SK-N-SH treated with all-trans-retinoic acid at 6 μM for 48 hours (cell line): ENCODE measurements at regions not wholly inside any gene's neighbourhood (a gene's known extent, or its start where the extent isn't known, plus 50 kb on each side); places are given as distances from the start of the nearest gene placed in this dataset.
"Not testable (repeated sequence)": the region's sequence is repeated elsewhere in the genome, so short reads cannot be mapped to it uniquely, and the experiment has no call there.

Source experiments
- ATAC-seq: fragments of 200-7000 bp; cut with Tn5 transposase; 3 replicates; pipeline ENCODE4 v1.9.1; 2020; ENCODE audit warnings: mild to moderate bottlenecking, moderate library complexity
- ARNTL ChIP-seq: fragments of 450-650 bp; formaldehyde crosslinking; IDR thresholded peaks from 2 replicates; pipeline ENCODE4 v1.5.0; 2020; ENCODE audit warnings: low read depth, mild to moderate bottlenecking, moderate library complexity, borderline replicate concordance
- BACH2 ChIP-seq: fragments of 250-450 bp; sonication (Bioruptor Pico); IDR thresholded peaks from 2 replicates; pipeline ENCODE4 v1.9.0; 2021; ENCODE audit warnings: mild to moderate bottlenecking, borderline replicate concordance
- CREB5 ChIP-seq: fragments of 250-450 bp; sonication (Bioruptor Pico); IDR thresholded peaks from 2 replicates; pipeline ENCODE4 v1.5.1; 2020; ENCODE audit warnings: low read depth, mild to moderate bottlenecking, moderate library complexity
- CSDC2 ChIP-seq: fragments of 250-450 bp; sonication (Bioruptor Pico); IDR thresholded peaks from 2 replicates; pipeline ENCODE4 v1.5.0; 2020; ENCODE audit warnings: mild to moderate bottlenecking, moderate library complexity
- CSRNP3 ChIP-seq: fragments of 250-450 bp; sonication (Bioruptor Pico); IDR thresholded peaks from 2 replicates; pipeline ENCODE4 v1.5.1; 2021; ENCODE audit warnings: mild to moderate bottlenecking, moderate library complexity
- ESRRG ChIP-seq: fragments of 250-450 bp; sonication (Bioruptor Pico); IDR thresholded peaks from 2 replicates; pipeline ENCODE4 v1.6.1; 2021; ENCODE audit warnings: mild to moderate bottlenecking
- GLIS3 ChIP-seq: fragments of 250-450 bp; sonication (Bioruptor Pico); IDR thresholded peaks from 2 replicates; pipeline ENCODE4 v1.5.0; 2020; ENCODE audit warnings: mild to moderate bottlenecking, moderate library complexity
- ISL1 ChIP-seq: fragments of 250-450 bp; sonication (Bioruptor Pico); IDR thresholded peaks from 2 replicates; pipeline ENCODE4 v2.1.2; 2022; ENCODE audit warnings: mild to moderate bottlenecking, moderate library complexity
- OSR1 ChIP-seq: fragments of 250-450 bp; sonication (Bioruptor Pico); IDR thresholded peaks from 2 replicates; pipeline ENCODE4 v1.8.0; 2022; ENCODE audit warnings: moderate library complexity, mild to moderate bottlenecking, inconsistent platforms
- PATZ1 ChIP-seq: fragments of 250-450 bp; sonication (Bioruptor Pico); IDR thresholded peaks from 2 replicates; pipeline ENCODE4 v1.8.0; 2020; ENCODE audit warnings: mild to moderate bottlenecking, moderate library complexity, borderline replicate concordance
- POU6F1 ChIP-seq: fragments of 250-450 bp; sonication (Bioruptor Pico); IDR thresholded peaks from 2 replicates; pipeline ENCODE4 v1.8.0; 2021; ENCODE audit warnings: low read depth, mild to moderate bottlenecking, moderate library complexity, borderline replicate concordance
- RARB ChIP-seq: fragments of 250-450 bp; sonication (Bioruptor Pico); IDR thresholded peaks from 2 replicates; pipeline ENCODE4 v1.8.0; 2021; ENCODE audit warnings: mild to moderate bottlenecking, moderate library complexity
- SNAI2 ChIP-seq: fragments of 250-450 bp; sonication (Bioruptor Pico); IDR thresholded peaks from 2 replicates; pipeline ENCODE4 v1.5.0; 2020; ENCODE audit warnings: mild to moderate bottlenecking, moderate library complexity
- TCF4 ChIP-seq: fragments of 250-450 bp; sonication (Bioruptor Pico); IDR thresholded peaks from 2 replicates; pipeline ENCODE4 v1.8.0; 2021; ENCODE audit warnings: mild to moderate bottlenecking, moderate library complexity, borderline replicate concordance
- TOX ChIP-seq: fragments of 250-450 bp; sonication (Bioruptor Pico); IDR thresholded peaks from 2 replicates; pipeline ENCODE4 v1.8.0; 2021; ENCODE audit warnings: mild to moderate bottlenecking, moderate library complexity, borderline replicate concordance
- ZC3H10 ChIP-seq: fragments of 250-450 bp; sonication (Bioruptor Pico); IDR thresholded peaks from 2 replicates; pipeline ENCODE4 v1.5.1; 2021; ENCODE audit warnings: mild to moderate bottlenecking, moderate library complexity
- ZFP3 ChIP-seq: fragments of 250-450 bp; sonication (Bioruptor Pico); IDR thresholded peaks from 2 replicates; pipeline ENCODE4 v1.5.0; 2020; ENCODE audit warnings: mild to moderate bottlenecking, moderate library complexity
- ZFP30 ChIP-seq: fragments of 450-650 bp; formaldehyde crosslinking; IDR thresholded peaks from 2 replicates; pipeline ENCODE4 v1.5.0; 2022; ENCODE audit warnings: mild to moderate bottlenecking, moderate library complexity
- ZNF565 ChIP-seq: fragments of 450-650 bp; formaldehyde crosslinking; conservative IDR thresholded peaks from 2 replicates; pipeline ENCODE4 v1.5.0; 2020; ENCODE audit warnings: low read depth, mild to moderate bottlenecking, moderate library complexity
- ZNF70 ChIP-seq: fragments of 450-650 bp; formaldehyde crosslinking; IDR thresholded peaks from 2 replicates; pipeline ENCODE4 v1.5.0; 2020; ENCODE audit warnings: mild to moderate bottlenecking, moderate library complexity

GRCh38 chr7:96920713-96921112, 84.6 kb upstream of the DLX6 start (continued):
- no peak for TF ChIP-seq CREB5 (CRISPR knock-in tag)
- TF ChIP-seq ISL1 (CRISPR knock-in tag) = no peak
- TF ChIP-seq ZFP3 (CRISPR knock-in tag) = no peak

- ATAC-seq = no peak
- no peak for TF ChIP-seq ZFP30 (CRISPR knock-in tag)
- TF ChIP-seq CREB5 (CRISPR knock-in tag) = no peak
- TF ChIP-seq TCF4 (CRISPR knock-in tag) = no peak
- TF ChIP-seq ZNF565 (CRISPR knock-in tag) = no peak
- no peak for TF ChIP-seq TOX (CRISPR knock-in tag)
- TF ChIP-seq ZFP3 (CRISPR knock-in tag) = no peak
- TF ChIP-seq, all 23 proteins: peak for 0
Observed at GRCh38 chr7:96921231-96921630, 84.1 kb upstream of the DLX6 start.

GRCh38 chr7:96921771-96922170, 83.6 kb upstream of the DLX6 start:
- TF ChIP-seq BACH2 (CRISPR knock-in tag) (no peak), CSDC2 (no peak), ZFP30 (CRISPR knock-in tag) (no peak), PATZ1 (CRISPR knock-in tag) (no peak), RARB (CRISPR knock-in tag) (no peak), TOX (CRISPR knock-in tag) (no peak), CSRNP3 (CRISPR knock-in tag) (no peak), ZC3H10 (no peak), GLIS3 (no peak), ISL1 (CRISPR knock-in tag) (no peak), ZNF565 (CRISPR knock-in tag) (no peak), TCF4 (CRISPR knock-in tag) (no peak), ESRRG (no peak), ZFP3 (CRISPR knock-in tag) (no peak), POU6F1 (CRISPR knock-in tag) (no peak)
- TF ChIP-seq, all 23 proteins: peak for 0
- ATAC-seq = no peak

- not testable (repeated sequence) for ATAC-seq
Observed at GRCh38 chr7:96923345-96923744, 82.0 kb upstream of the DLX6 start.

GRCh38 chr7:96927131-96927530, 78.2 kb upstream of the DLX6 start:
- TF ChIP-seq PATZ1 (CRISPR knock-in tag) (no peak), ZNF70 (CRISPR knock-in tag) (no peak), CREB5 (CRISPR knock-in tag) (no peak), SNAI2 (CRISPR knock-in tag) (no peak), ISL1 (CRISPR knock-in tag) (no peak), ZFP3 (CRISPR knock-in tag) (no peak), ZFP30 (CRISPR knock-in tag) (no peak), OSR1 (CRISPR knock-in tag) (no peak), ARNTL (CRISPR knock-in tag) (no peak), TCF4 (CRISPR knock-in tag) (no peak), POU6F1 (CRISPR knock-in tag) (no peak), TOX (CRISPR knock-in tag) (no peak), ZNF565 (CRISPR knock-in tag) (no peak), CSDC2 (no peak)
- no peak for ATAC-seq
